Type B pancreatic cell (in vitro differentiated cells): ENCODE measurements at regions not wholly inside any gene's neighbourhood (a gene's known extent, or its start where the extent isn't known, plus 50 kb on each side); places are given as distances from the start of the nearest gene placed in this dataset.

Experiments used
- DNase-seq: peaks from one replicate; pipeline ENCODE4 v3.0.0; 2021; ENCODE audit warnings: mixed read lengths; ENCODE audit not compliant: unreplicated experiment; ENCODE audit errors: extremely low spot score
- H3K27ac Mint-ChIP-seq: 2 replicates; pipeline ENCODE4 v1.8.0; 2021; ENCODE audit warnings: mild to moderate bottlenecking, mixed read lengths
- H3K27me3 Mint-ChIP-seq: 2 replicates; pipeline ENCODE4 v1.8.0; 2021; ENCODE audit warnings: mixed read lengths
- H3K36me3 Mint-ChIP-seq: 2 replicates; pipeline ENCODE4 v1.8.0; 2021; ENCODE audit warnings: mixed read lengths
- H3K4me1 Mint-ChIP-seq: one replicate; pipeline ENCODE4 v1.8.0; 2021; ENCODE audit warnings: mixed read lengths; ENCODE audit not compliant: unreplicated experiment
- H3K4me3 Mint-ChIP-seq: 2 replicates; pipeline ENCODE4 v1.8.0; 2021; ENCODE audit warnings: mild to moderate bottlenecking, mixed read lengths
- H3K9me3 Mint-ChIP-seq: 2 replicates; pipeline ENCODE4 v1.8.0; 2021; ENCODE audit warnings: mixed read lengths
- TF ChIP-seq, protein P1 (sequence below): fragments of 200-600 bp; sonication (generic); conservative IDR thresholded peaks from 2 replicates; pipeline ENCODE4 v1.5.0; 2021; ENCODE audit warnings: antibody characterized with exemption, mild to moderate bottlenecking

- no peaks in the 10 kb centered on the region for H3K9me3 Mint-ChIP-seq
- TF ChIP-seq, protein P1, sequence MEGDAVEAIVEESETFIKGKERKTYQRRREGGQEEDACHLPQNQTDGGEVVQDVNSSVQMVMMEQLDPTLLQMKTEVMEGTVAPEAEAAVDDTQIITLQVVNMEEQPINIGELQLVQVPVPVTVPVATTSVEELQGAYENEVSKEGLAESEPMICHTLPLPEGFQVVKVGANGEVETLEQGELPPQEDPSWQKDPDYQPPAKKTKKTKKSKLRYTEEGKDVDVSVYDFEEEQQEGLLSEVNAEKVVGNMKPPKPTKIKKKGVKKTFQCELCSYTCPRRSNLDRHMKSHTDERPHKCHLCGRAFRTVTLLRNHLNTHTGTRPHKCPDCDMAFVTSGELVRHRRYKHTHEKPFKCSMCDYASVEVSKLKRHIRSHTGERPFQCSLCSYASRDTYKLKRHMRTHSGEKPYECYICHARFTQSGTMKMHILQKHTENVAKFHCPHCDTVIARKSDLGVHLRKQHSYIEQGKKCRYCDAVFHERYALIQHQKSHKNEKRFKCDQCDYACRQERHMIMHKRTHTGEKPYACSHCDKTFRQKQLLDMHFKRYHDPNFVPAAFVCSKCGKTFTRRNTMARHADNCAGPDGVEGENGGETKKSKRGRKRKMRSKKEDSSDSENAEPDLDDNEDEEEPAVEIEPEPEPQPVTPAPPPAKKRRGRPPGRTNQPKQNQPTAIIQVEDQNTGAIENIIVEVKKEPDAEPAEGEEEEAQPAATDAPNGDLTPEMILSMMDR = no peak
- no peak overlapping the region for H3K4me3 Mint-ChIP-seq
- no peaks in the 10 kb centered on the region for H3K36me3 Mint-ChIP-seq
- no peak for DNase-seq
- peaks cover 13% of the 10 kb centered on the region for H3K27me3 Mint-ChIP-seq
- H3K4me1 Mint-ChIP-seq = no peaks in the 10 kb centered on the region
- no peak overlapping the region for H3K27ac Mint-ChIP-seq
Observed at GRCh38 chr10:8430321-8430720, 375.8 kb downstream of the GATA3 start.

DNA sequence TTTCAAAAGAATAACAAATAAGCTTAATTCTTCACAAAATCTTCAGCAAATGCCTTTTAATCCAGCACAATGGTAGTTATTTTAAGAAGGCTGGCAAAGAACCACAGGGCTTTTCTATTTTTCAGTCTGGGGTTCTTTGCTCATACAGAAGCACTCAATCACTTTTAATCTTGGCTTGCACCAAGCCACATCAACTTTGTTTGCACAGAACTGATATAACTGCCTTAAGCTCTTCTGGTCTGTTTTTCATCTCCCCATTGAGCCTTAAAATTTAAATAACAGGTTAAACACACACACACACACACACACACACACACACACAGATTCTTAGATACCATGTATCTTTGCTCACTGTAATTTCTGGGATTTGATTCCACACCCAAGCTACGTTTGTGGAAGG lies 377.0 kb downstream of the GATA3 start:
- TF ChIP-seq, protein P1 = no peak
- Mint-ChIP-seq H3K4me1 (no peaks in the 10 kb centered on the region), H3K27ac (no peak overlapping the region), H3K36me3 (no peaks in the 10 kb centered on the region), H3K4me3 (no peak overlapping the region), H3K9me3 (no peaks in the 10 kb centered on the region), H3K27me3 (peaks cover 13% of the 10 kb centered on the region)
- DNase-seq = no peak

GRCh38 chr10:8435186-8436055 lies 380.9 kb downstream of the GATA3 start:
- TF ChIP-seq, protein P1 = no peak
- no peak overlapping the region for H3K27ac Mint-ChIP-seq
- H3K27me3 Mint-ChIP-seq = peaks cover 11% of the 10 kb centered on the region
- DNase-seq = no peak
- H3K36me3 Mint-ChIP-seq = no peaks in the 10 kb centered on the region
- H3K4me1 Mint-ChIP-seq = no peaks in the 10 kb centered on the region
- no peak overlapping the region for H3K4me3 Mint-ChIP-seq
- no peaks in the 10 kb centered on the region for H3K9me3 Mint-ChIP-seq

DNA sequence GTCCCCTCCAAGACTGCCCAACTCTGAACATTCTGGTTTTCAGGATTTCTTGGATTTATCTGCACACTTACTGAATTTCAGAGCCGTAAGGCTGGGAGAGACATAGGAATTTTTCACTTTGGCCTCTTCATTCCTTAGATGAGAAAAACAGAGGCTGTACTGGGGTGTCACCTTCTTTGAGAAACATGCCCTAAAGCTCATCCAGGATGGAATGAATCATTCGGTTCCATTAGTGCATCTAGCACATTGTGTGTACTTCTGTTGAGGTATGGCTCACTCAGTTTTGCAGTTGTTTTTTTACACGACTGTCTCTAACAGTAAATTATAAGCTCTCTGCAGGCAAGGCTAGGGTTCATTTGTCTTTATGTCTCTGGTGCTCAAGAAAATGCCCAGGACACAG lies 383.4 kb downstream of the GATA3 start:
- DNase-seq = no peak
- no peaks in the 10 kb centered on the region for H3K4me1 Mint-ChIP-seq
- peaks cover 24% of the 10 kb centered on the region for H3K27me3 Mint-ChIP-seq
- H3K36me3 Mint-ChIP-seq = no peaks in the 10 kb centered on the region
- TF ChIP-seq, protein P1 = no peak
- H3K4me3 Mint-ChIP-seq = no peak overlapping the region
- no peaks in the 10 kb centered on the region for H3K9me3 Mint-ChIP-seq
- H3K27ac Mint-ChIP-seq = no peak overlapping the region

- Mint-ChIP-seq H3K4me1 (no peaks in the 10 kb centered on the region), H3K4me3 (no peak overlapping the region), H3K36me3 (no peaks in the 10 kb centered on the region), H3K9me3 (no peaks in the 10 kb centered on the region), H3K27ac (no peak overlapping the region), H3K27me3 (peaks cover 31% of the 10 kb centered on the region)
- no peak for DNase-seq
- TF ChIP-seq, protein P1 = no peak
Observed at GRCh38 chr10:8438603-8439002, 384.1 kb downstream of the GATA3 start.
